Sciatic nerve (tissue), 2 donors: ENCODE measurements at regions not wholly inside any gene's neighbourhood (a gene's known extent, or its start where the extent isn't known, plus 50 kb on each side); places are given as distances from the start of the nearest gene placed in this dataset.

Source experiments
- ATAC-seq: fragments of 200-7000 bp; cut with Tn5 transposase; one replicate; pipeline ENCODE4 v1.9.1; 2020; ENCODE audit warnings: mild to moderate bottlenecking, moderate library complexity
- DNase-seq: peaks from one replicate; pipeline ENCODE4 v3.0.0-alpha.2; 2020; ENCODE audit warnings: low spot score
- intact Hi-C: fragments of 100-400 bp; cut with DNase I; formaldehyde crosslinking; loops from one replicate; pipeline ENCODE4 v1.14.2; 2022
- donor health status: DM: no; HTN: no; CAD: no.
- donor health status: DM: no; HTN: no; CAD: no.

DNA sequence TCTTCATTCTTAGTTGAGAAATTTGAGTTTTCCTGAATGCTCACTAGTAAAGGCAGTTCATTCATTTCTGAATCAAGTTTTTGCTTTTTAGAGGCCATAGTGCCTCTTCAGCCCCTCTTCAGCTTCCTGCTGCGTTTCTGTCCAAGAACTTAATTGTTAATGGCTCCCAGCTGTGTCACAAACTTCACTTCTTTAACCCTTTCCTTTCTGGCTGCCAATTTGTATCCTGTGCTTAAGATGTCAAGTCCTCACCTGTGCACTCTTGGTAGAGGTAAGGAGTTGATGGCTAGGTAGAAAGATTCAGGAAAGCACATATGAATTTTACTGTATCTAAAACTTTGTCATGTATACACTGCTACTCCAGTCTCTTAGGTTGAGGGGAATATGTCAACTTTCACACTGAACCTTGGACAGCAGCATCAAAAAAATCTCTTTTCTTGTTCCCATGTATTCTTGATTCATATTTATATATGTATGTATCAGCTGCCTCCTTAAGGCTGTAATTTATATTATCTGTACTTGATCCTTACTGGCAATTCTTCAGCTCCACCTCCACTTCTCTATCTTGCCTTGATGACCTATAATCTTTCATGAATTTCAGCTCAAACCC, 612.8 kb downstream of the LMO4 start:
- ATAC-seq = no peak
- intact Hi-C loops = no loop called here

DNA sequence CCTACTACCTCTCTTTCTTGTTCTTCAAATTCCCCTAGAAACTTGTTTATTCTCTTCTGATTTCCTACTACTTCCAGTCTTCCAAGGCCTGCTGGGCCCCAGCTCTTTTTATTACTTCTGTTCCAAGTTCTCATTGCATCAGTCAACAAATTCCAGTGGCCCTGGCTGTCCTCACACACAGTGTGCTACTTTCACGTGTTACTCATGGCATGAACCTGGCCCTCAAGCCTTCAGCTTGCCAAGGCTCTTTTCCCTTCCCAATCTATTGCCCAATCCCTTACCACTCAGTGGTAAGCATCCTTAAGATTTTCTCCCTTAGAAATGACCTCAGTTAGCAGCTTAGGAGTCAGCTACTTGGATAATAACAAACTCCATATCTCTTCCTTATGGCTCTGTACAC, 613.5 kb downstream of the LMO4 start:
- peak; percentile 90 for ATAC-seq
- DNase-seq = no peak
- intact Hi-C loops = no loop called here

More for the DNA sequence above, 612.8 kb downstream of the LMO4 start:
- no peak for DNase-seq

DNA sequence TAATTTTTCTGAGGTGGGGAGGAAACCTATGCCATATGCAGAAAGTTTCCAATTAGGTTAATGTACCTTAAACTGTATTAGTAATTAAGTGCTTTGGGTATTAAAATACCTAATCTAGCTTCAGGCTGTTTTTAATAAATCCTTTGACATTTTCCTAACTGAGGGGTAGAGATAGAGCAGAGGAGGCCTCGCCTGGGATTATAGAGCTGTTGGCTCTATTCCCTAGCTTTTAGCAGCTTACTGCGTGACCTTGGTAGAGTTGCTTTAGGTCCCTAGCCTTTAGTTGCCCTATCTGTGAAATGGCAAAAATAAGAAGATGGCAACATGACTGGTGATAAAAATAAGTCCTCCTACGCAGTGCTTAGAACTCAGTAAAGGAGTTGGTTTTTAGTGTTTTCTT, 621.0 kb downstream of the LMO4 start:
- DNase-seq (no peak), ATAC-seq (no peak)
- intact Hi-C loops = loop anchor here (10.0 kb wide), 2 partner anchors 625 to 815 kb away; partner anchors contain the start of gene LMO4

DNA sequence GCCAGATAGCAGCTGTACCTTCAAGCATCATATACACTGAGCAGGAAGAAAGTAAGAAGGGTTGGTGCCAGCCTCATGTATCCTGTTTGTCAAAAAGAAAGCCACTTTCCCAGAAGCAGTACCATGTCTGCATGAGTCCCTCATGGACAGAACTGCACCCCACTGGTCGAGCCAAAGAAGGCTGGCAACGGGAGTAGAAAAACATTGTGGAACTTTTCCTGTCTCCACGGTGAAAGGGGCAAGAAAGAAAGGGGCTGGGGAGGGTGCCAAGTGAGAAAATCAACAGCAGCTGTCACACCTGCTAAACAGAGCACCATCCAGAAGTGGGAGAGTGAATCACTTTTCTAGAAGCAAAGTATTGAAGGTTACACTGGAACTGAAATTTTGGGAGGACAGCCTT, 621.7 kb downstream of the LMO4 start:
- intact Hi-C loops = loop anchor here (10.0 kb wide), 2 partner anchors 626 to 816 kb away; partner anchors contain the start of gene LMO4
- DNase-seq (no peak), ATAC-seq (no peak)

DNA sequence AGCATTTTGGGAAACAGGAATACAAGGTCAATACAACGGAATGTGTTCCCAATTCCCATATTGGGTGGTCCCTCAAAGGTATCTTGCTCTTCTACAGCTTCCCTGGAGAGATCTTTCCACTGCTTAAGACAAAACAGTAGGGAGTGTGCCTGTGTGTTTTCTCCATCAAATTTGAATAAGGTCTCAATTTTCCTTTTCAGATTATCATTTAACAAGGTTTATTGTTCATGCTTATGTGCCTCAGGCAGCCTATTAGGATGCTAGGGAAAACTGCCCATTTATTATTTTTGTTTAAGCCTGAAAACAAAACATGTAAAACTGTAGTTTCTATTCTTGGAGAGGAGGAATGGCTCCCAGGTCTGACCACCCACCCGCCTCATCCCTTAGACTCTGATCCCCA, 622.7 kb downstream of the LMO4 start:
- intact Hi-C loops = loop anchor here (10.0 kb wide), 2 partner anchors 627 to 817 kb away; partner anchors contain the start of gene LMO4
- DNase-seq (no peak), ATAC-seq (no peak)

DNA sequence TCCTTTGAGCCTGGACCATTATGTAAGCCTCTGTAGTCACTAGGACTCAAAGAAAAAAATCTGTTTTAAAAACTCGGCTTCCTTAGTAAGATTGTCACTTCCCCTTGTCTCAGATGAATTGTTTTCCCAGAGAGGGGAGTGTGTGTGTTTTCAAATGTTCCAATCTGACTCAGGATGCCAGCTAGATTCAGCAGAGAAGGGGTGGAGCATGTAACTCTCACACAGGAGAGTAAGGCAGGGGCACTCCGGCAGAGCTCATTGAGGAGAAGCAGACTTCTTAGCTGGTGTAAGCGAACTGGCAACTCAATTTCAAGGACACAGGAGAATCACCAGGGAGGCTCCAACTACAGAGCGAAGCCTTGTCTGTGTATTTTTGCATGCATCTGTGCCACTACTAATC, 623.2 kb downstream of the LMO4 start:
- no peak for ATAC-seq
- intact Hi-C loops = loop anchor here (10.0 kb wide), 2 partner anchors 627 to 817 kb away; partner anchors contain the start of gene LMO4
- no peak for DNase-seq

DNA sequence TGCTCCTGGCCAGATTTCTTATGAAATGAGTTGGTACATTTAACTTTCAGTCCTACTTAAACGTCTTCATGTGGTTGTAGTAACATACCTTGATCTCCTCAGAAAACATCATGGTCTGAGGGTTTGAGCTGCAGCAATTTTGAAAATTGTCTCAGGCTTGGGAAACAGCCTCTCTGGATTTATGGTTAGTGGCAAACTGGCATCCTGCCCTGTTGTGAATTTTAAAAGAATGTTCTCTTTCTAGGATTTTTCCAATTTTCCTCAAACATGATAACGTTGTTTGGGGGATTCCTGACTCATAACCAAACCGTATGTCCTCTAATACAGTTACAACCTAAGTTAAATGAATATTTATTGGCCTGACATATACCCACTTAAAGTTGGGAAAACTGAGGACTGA, 624.4 kb downstream of the LMO4 start:
- intact Hi-C loops = loop anchor here (10.0 kb wide), 2 partner anchors 628 to 818 kb away; partner anchors contain the start of gene LMO4
- DNase-seq = no peak
- ATAC-seq = no peak

DNA sequence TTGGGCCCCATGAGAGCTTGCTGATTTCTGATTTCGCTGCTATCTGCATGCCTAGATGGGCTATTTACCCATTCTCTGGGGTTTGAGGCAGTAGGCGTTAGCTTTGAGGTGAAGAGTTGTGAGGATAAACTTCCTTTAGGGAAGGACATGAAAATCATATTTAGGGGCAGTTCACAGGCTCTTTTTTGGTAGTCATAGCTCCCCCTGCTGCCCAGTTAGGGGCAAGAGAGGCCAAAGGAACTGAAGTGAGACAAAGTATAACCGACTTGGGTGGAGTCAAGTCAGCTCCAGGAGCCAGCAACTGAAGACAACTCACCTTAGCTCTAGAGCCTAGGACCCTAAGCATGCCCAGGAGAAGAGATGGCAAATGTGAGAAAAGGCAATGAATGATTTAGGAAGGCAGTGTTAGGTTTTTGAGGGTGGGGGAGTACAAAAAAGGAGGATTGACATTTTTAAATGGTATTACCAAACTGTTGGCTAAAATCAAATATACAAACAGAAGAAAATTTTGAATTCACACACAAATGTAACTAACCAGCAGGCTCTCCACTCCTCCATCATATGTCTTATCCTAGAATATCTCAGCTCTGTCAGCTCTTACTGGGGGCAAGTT, 625.2 kb downstream of the LMO4 start:
- DNase-seq (peak; percentile 73), ATAC-seq (peak; percentile 85)
- intact Hi-C loops = loop anchor here (10.0 kb wide), 2 partner anchors 629 to 819 kb away; partner anchors contain the start of gene LMO4

DNA sequence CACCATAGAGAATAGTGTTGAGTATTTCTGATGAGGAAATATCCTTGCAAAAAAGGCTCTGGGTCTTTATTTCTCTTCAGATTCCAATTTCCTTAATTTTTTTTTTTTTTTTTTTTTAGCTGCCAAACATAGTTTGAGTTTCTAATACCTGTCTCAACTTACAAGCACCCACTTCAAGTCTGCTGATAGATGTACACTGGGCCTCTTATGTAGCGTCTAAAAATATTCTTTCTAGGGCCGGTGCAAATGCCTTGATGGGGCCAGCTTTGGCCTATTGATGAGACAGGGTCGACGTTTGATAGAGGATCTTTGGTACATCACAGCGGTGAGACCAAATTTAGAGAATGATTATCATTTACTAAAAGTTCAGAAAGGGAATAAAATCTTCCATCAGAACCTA, 626.4 kb downstream of the LMO4 start:
- DNase-seq = no peak
- intact Hi-C loops = loop anchor here (10.0 kb wide), 2 partner anchors 630 to 820 kb away; partner anchors contain the start of gene LMO4
- no peak for ATAC-seq

DNA sequence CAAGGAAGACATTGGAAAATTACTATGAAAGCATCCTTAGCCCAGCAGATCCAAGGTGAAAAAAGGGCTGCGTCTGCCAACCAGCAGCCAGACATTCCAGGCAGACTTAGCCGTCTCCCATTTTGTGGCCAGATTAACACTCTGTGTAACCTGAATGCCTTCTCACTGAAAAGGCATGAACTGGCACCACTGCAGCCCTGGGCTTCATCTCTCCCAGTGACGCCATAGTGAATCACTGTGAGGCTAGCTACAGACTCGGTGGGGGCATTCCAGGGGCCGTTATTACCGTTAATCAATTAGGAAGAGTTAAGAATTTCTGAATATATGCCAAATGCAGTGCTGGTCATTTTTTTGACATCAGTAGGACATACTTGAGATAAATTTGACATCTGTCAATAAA, 627.4 kb downstream of the LMO4 start:
- DNase-seq (no peak), ATAC-seq (peak; percentile 38)
- intact Hi-C loops = loop anchor here (10.0 kb wide), 2 partner anchors 631 to 821 kb away; partner anchors contain the start of gene LMO4

DNA sequence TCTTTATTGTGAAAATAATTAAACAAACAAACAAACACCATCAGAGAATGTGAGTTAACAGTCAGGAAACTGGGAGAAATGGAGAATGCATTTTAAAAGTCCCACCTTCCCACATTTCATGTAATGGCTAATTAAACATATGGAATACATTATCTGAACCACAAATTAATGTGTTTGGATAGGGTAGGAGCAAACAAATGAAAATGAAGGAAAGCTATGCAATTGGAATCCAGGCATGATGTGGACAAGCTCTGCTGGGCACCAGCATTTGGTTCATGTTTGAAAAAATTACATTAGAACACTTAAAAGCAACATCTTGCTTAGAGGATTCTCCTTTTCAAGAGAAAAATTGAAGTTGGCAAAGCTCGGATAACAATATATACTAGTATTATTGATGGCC, 628.1 kb downstream of the LMO4 start:
- DNase-seq (no peak), ATAC-seq (no peak)
- intact Hi-C loops = loop anchor here (10.0 kb wide), 2 partner anchors 632 to 822 kb away; partner anchors contain the start of gene LMO4

DNA sequence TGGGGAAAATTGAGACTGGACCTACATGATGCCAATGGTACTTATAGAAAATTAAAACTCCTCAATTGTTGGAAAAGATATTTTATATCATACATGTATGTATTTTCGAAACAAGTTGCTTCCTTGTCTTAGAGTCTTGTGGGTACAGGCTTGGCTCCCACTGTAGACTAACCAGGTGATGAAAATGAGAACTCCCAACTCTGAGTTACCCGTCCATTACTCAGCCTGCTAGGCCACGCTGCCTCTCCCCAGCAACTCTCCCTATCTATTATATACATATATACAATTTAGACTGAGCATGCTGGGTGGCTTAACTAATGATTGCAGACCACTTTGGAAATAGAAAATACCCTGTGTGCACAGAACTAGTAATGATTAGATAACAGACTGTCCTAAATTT, 628.7 kb downstream of the LMO4 start:
- intact Hi-C loops = loop anchor here (10.0 kb wide), 2 partner anchors 633 to 823 kb away; partner anchors contain the start of gene LMO4
- DNase-seq = no peak
- no peak for ATAC-seq

DNA sequence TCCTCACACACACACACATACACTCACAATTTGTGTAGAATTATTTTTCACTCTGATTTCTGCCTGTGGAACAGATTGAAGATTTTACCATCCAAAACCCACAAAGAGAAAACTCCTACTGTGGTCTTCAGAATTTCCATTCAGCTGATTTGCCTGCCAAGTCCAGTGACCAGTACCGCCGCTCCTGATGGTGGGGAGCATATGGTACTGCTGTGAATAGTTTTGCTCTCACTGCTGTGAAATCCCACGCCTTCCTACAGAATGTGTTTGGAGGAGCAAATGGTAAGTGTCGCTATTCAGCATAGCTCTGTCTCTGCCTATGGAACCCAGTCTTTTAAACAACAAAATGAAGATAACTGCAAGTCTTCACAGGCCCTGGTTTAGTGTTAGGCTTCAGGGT, 629.5 kb downstream of the LMO4 start:
- no peak for DNase-seq
- intact Hi-C loops = loop anchor here (10.0 kb wide), 2 partner anchors 633 to 823 kb away; partner anchors contain the start of gene LMO4

DNA sequence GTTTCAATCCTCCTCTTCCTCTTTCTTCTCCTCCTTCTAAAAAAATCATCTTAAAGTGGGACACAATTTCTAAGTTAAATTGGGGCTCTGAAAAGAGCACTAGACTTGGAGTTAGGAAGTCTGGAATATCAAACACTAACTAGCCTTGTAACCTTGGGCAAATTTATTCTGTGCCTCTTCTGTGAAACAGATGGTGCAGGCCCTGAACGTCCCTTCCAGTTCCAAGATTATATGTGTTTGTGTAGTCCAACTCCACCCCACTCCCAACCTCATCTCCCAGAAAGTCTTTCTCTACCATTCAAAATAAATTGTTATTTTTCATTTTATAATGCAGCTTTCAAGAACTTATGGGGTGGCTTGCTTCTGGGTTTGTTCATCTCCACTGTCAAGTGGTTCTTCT, 630.0 kb downstream of the LMO4 start:
- intact Hi-C loops = loop anchor here (10.0 kb wide), 2 partner anchors 634 to 824 kb away; partner anchors contain the start of gene LMO4
- DNase-seq = no peak
- no peak for ATAC-seq

More for the DNA sequence above, 629.5 kb downstream of the LMO4 start:
- no peak for ATAC-seq

DNA sequence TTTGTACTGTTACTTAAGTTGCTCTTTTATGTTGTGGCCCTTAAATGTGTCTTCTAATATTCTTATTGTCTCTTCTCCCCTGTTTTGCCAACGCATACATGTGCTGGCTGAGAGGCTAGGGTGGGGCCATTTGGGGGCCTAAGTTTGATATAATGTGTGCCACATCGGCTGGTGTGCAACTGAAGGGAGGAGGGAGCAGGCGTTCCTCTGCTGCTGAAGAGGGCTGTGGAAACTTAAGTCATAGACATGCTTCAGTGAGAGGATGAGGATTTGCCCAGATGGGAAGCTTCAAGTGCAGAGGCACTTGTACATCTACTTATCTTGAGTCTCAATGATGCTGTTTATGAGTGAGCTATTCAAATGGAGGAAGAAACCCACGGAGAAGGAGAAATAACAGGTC, 630.6 kb downstream of the LMO4 start:
- ATAC-seq = no peak
- DNase-seq = no peak
- intact Hi-C loops = loop anchor here (10.0 kb wide), 2 partner anchors 634 to 824 kb away; partner anchors contain the start of gene LMO4

DNA sequence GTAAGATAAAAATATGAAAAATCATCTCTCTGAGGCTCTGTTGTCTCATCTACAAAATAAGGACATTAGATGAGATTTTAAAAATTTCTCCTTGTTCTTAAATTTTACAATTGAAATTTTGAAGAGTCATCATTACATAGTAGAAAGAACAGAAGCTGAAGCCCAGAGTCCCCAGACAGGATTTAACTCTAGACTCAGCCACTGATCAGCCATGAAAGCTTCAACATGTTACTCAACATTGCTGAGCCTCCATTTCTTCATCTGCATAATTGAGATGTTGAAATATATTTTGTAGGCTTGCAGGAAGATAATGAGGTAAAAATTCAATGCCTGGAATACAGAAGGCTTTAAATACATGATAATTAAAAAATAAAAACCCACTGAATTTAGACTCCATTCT, 633.3 kb downstream of the LMO4 start:
- no peak for DNase-seq
- peak; percentile 57 for ATAC-seq
- intact Hi-C loops = no loop called here

DNA sequence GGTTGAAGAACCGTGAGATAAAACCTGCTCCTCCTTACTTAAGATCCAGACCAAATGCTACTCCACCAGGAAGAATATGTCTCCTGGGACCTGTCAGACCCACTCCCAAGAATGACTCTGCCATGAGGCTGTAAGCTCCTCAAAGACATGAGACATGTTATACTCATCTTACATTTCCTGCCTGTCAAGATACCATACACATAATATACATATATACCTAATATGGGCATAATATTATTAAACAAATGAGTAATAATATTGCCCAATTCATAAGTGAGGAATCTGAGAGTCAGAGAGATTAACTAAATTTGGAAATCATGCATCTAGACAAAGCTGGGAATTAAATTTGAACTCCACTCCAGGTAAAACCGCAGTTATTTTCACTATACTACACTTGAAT, 634.9 kb downstream of the LMO4 start:
- ATAC-seq = no peak
- intact Hi-C loops = no loop called here
- DNase-seq = no peak

DNA sequence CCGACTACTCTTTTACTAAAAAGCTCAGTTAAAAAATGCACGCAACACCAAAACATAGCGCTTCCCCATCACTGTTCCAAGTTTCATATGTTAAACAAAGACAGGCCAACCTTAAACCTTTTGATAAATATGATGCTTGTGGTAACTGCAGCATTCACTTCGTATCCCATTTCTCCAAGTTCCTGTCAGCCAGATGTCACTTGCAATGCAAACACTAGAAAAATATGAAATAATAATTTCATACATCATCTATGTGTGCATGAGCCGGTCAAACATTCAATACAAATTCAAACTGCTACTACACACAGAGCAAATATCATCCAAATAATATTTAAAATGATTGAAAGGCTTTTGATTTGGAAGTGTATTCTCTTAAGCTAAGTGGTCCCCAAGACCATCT, 636.5 kb downstream of the LMO4 start:
- intact Hi-C loops = no loop called here
- ATAC-seq (no peak), DNase-seq (no peak)

DNA sequence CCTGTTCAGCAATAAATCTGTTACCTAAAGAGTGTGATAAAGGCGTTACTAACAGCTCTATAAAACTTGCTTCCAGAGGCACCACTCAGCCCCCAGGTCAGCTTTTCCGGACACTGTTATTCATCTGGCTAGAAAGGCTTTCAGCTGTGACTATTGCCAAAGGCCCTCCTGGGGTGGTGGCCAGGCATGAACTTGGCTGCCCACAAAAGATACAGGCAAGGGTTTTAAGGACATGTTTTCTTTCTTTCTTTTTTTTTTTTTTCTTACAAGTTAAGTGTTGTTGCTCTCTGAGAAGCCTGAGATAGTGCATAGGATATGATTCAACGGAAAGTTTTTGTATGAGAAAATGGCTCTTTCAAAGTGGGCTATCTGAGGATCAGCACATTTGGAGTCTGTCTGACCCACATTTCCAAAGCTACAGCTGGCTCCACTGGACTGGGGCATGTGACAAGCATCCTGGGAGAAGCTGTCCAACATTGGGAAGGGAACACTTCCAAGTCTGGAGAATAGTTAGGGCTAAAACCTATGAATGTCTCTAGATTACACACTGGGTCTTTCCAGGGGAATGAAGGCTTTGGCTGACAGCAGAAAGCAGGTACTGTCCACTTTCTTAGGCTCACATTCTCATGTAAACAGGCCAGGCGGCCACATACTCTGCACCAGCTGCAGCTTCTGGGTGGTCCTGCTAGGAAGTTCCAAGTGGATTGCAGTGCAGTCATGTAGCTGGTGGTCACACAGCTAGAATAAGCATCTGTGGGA, 639.7 kb downstream of the LMO4 start:
- no peak for DNase-seq
- intact Hi-C loops = no loop called here
- peak; percentile 95 for ATAC-seq
